SK-N-SH treated with all-trans-retinoic acid at 6 μM for 48 hours (cell line): ENCODE measurements at regions not wholly inside any gene's neighbourhood (a gene's known extent, or its start where the extent isn't known, plus 50 kb on each side); places are given as distances from the start of the nearest gene placed in this dataset.
A peak's percentile ranks its signal among the peaks of the same experiment; 100 is the strongest.

Experiments used
- ATAC-seq: fragments of 200-7000 bp; cut with Tn5 transposase; 3 replicates; pipeline ENCODE4 v1.9.1; 2020; ENCODE audit warnings: mild to moderate bottlenecking, moderate library complexity
- BACH2 ChIP-seq: fragments of 250-450 bp; sonication (Bioruptor Pico); IDR thresholded peaks from 2 replicates; pipeline ENCODE4 v1.9.0; 2021; ENCODE audit warnings: mild to moderate bottlenecking, borderline replicate concordance
- CSDC2 ChIP-seq: fragments of 250-450 bp; sonication (Bioruptor Pico); IDR thresholded peaks from 2 replicates; pipeline ENCODE4 v1.5.0; 2020; ENCODE audit warnings: mild to moderate bottlenecking, moderate library complexity
- ESRRG ChIP-seq: fragments of 250-450 bp; sonication (Bioruptor Pico); IDR thresholded peaks from 2 replicates; pipeline ENCODE4 v1.6.1; 2021; ENCODE audit warnings: mild to moderate bottlenecking
- GLIS3 ChIP-seq: fragments of 250-450 bp; sonication (Bioruptor Pico); IDR thresholded peaks from 2 replicates; pipeline ENCODE4 v1.5.0; 2020; ENCODE audit warnings: mild to moderate bottlenecking, moderate library complexity
- ISL1 ChIP-seq: fragments of 250-450 bp; sonication (Bioruptor Pico); IDR thresholded peaks from 2 replicates; pipeline ENCODE4 v2.1.2; 2022; ENCODE audit warnings: mild to moderate bottlenecking, moderate library complexity
- OSR1 ChIP-seq: fragments of 250-450 bp; sonication (Bioruptor Pico); IDR thresholded peaks from 2 replicates; pipeline ENCODE4 v1.8.0; 2022; ENCODE audit warnings: moderate library complexity, mild to moderate bottlenecking, inconsistent platforms
- PPARA ChIP-seq: fragments of 250-450 bp; sonication (Bioruptor Pico); IDR thresholded peaks from 2 replicates; pipeline ENCODE4 v1.5.0; 2020; ENCODE audit warnings: mild to moderate bottlenecking, borderline replicate concordance
- RARB ChIP-seq: fragments of 250-450 bp; sonication (Bioruptor Pico); IDR thresholded peaks from 2 replicates; pipeline ENCODE4 v1.8.0; 2021; ENCODE audit warnings: mild to moderate bottlenecking, moderate library complexity
- SNAI2 ChIP-seq: fragments of 250-450 bp; sonication (Bioruptor Pico); IDR thresholded peaks from 2 replicates; pipeline ENCODE4 v1.5.0; 2020; ENCODE audit warnings: mild to moderate bottlenecking, moderate library complexity
- TCF4 ChIP-seq: fragments of 250-450 bp; sonication (Bioruptor Pico); IDR thresholded peaks from 2 replicates; pipeline ENCODE4 v1.8.0; 2021; ENCODE audit warnings: mild to moderate bottlenecking, moderate library complexity, borderline replicate concordance
- TOX ChIP-seq: fragments of 250-450 bp; sonication (Bioruptor Pico); IDR thresholded peaks from 2 replicates; pipeline ENCODE4 v1.8.0; 2021; ENCODE audit warnings: mild to moderate bottlenecking, moderate library complexity, borderline replicate concordance
- ZFP3 ChIP-seq: fragments of 250-450 bp; sonication (Bioruptor Pico); IDR thresholded peaks from 2 replicates; pipeline ENCODE4 v1.5.0; 2020; ENCODE audit warnings: mild to moderate bottlenecking, moderate library complexity
- ZFP30 ChIP-seq: fragments of 450-650 bp; formaldehyde crosslinking; IDR thresholded peaks from 2 replicates; pipeline ENCODE4 v1.5.0; 2022; ENCODE audit warnings: mild to moderate bottlenecking, moderate library complexity
- ZNF565 ChIP-seq: fragments of 450-650 bp; formaldehyde crosslinking; conservative IDR thresholded peaks from 2 replicates; pipeline ENCODE4 v1.5.0; 2020; ENCODE audit warnings: low read depth, mild to moderate bottlenecking, moderate library complexity
- ZNF70 ChIP-seq: fragments of 450-650 bp; formaldehyde crosslinking; IDR thresholded peaks from 2 replicates; pipeline ENCODE4 v1.5.0; 2020; ENCODE audit warnings: mild to moderate bottlenecking, moderate library complexity
- ZNF8 ChIP-seq: fragments of 450-650 bp; formaldehyde crosslinking; IDR thresholded peaks from 2 replicates; pipeline ENCODE4 v1.5.0; 2020; ENCODE audit warnings: mild to moderate bottlenecking, moderate library complexity
- TF ChIP-seq, protein P1 (sequence below): fragments of 250-450 bp; sonication (Bioruptor Pico); IDR thresholded peaks from 2 replicates; pipeline ENCODE4 v1.5.0; 2020; ENCODE audit warnings: mild to moderate bottlenecking, moderate library complexity
- TF ChIP-seq, protein P2 (sequence below): fragments of 250-450 bp; sonication (Bioruptor Pico); IDR thresholded peaks from 2 replicates; pipeline ENCODE4 v1.5.1; 2020; ENCODE audit warnings: low read depth, mild to moderate bottlenecking, moderate library complexity
- TF ChIP-seq, protein P3 (sequence below): fragments of 250-450 bp; sonication (Bioruptor Pico); IDR thresholded peaks from 2 replicates; pipeline ENCODE4 v1.8.0; 2021; ENCODE audit warnings: low read depth, mild to moderate bottlenecking, moderate library complexity, borderline replicate concordance
- TF ChIP-seq, protein P4 (sequence below): fragments of 250-450 bp; sonication (Bioruptor Pico); IDR thresholded peaks from 2 replicates; pipeline ENCODE4 v1.8.0; 2020; ENCODE audit warnings: mild to moderate bottlenecking, moderate library complexity, borderline replicate concordance

DNA sequence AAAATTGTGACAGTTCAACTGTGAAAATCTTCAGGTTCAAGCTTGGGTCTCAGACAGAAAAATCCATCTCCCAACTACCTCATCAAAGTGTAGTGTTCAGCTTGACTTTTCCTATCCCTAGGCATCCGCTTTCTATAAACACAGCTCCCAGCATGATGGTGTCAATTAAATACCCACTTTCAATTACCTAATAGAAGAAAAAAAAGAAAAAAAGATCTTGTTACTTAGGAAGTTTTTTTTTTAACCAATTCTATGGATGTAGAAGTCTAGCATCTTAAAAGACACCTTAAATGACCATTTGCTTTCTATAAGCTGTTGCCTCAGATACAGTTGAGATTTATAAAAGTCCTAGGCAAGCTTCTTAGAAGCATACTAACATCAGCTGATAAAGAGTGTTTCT is 244.1 kb upstream of the MTNR1B start:
- TF ChIP-seq PPARA (CRISPR knock-in tag) (no peak), TOX (CRISPR knock-in tag) (no peak), ISL1 (CRISPR knock-in tag) (no peak), ZFP30 (0 out of 2 replicates have a peak, but pooled peaks have one; percentile 26), RARB (CRISPR knock-in tag) (no peak), ZNF565 (no peak), BACH2 (CRISPR knock-in tag) (no peak)
- TF ChIP-seq, protein P1, sequence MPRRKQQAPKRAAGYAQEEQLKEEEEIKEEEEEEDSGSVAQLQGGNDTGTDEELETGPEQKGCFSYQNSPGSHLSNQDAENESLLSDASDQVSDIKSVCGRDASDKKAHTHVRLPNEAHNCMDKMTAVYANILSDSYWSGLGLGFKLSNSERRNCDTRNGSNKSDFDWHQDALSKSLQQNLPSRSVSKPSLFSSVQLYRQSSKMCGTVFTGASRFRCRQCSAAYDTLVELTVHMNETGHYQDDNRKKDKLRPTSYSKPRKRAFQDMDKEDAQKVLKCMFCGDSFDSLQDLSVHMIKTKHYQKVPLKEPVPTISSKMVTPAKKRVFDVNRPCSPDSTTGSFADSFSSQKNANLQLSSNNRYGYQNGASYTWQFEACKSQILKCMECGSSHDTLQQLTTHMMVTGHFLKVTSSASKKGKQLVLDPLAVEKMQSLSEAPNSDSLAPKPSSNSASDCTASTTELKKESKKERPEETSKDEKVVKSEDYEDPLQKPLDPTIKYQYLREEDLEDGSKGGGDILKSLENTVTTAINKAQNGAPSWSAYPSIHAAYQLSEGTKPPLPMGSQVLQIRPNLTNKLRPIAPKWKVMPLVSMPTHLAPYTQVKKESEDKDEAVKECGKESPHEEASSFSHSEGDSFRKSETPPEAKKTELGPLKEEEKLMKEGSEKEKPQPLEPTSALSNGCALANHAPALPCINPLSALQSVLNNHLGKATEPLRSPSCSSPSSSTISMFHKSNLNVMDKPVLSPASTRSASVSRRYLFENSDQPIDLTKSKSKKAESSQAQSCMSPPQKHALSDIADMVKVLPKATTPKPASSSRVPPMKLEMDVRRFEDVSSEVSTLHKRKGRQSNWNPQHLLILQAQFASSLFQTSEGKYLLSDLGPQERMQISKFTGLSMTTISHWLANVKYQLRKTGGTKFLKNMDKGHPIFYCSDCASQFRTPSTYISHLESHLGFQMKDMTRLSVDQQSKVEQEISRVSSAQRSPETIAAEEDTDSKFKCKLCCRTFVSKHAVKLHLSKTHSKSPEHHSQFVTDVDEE (CRISPR knock-in tag) = no peak
- TF ChIP-seq, all 23 proteins: peak for 1
- ATAC-seq = no peak

DNA sequence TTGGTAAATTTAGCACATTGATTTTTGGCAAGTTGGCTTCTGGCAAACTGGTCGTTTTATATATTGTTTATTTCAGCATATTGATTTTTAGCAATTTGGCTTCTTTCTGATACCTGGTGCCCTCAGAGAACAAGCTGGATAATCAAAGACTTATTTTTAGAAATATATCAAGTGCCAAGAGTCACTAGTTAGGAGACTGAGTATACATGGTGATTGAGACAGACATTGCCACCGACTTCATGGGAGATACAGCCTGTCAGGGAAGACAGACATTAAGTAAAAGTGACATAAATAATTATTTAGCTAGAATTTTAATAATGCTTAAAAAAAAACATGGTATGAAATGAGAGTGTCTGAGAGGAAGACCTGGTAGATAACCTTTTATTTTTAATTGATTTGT is 242.3 kb upstream of the MTNR1B start:
- TF ChIP-seq, protein P2, sequence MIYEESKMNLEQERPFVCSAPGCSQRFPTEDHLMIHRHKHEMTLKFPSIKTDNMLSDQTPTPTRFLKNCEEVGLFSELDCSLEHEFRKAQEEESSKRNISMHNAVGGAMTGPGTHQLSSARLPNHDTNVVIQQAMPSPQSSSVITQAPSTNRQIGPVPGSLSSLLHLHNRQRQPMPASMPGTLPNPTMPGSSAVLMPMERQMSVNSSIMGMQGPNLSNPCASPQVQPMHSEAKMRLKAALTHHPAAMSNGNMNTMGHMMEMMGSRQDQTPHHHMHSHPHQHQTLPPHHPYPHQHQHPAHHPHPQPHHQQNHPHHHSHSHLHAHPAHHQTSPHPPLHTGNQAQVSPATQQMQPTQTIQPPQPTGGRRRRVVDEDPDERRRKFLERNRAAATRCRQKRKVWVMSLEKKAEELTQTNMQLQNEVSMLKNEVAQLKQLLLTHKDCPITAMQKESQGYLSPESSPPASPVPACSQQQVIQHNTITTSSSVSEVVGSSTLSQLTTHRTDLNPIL (CRISPR knock-in tag) = no peak
- TF ChIP-seq SNAI2 (no peak), PPARA (CRISPR knock-in tag) (no peak), RARB (CRISPR knock-in tag) (no peak), ESRRG (CRISPR knock-in tag) (no peak), ZFP30 (no peak)
- TF ChIP-seq, protein P3, sequence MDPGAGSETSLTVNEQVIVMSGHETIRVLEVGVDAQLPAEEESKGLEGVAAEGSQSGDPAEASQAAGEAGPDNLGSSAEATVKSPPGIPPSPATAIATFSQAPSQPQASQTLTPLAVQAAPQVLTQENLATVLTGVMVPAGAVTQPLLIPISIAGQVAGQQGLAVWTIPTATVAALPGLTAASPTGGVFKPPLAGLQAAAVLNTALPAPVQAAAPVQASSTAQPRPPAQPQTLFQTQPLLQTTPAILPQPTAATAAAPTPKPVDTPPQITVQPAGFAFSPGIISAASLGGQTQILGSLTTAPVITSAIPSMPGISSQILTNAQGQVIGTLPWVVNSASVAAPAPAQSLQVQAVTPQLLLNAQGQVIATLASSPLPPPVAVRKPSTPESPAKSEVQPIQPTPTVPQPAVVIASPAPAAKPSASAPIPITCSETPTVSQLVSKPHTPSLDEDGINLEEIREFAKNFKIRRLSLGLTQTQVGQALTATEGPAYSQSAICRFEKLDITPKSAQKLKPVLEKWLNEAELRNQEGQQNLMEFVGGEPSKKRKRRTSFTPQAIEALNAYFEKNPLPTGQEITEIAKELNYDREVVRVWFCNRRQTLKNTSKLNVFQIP = no peak
- no peak for ATAC-seq

DNA sequence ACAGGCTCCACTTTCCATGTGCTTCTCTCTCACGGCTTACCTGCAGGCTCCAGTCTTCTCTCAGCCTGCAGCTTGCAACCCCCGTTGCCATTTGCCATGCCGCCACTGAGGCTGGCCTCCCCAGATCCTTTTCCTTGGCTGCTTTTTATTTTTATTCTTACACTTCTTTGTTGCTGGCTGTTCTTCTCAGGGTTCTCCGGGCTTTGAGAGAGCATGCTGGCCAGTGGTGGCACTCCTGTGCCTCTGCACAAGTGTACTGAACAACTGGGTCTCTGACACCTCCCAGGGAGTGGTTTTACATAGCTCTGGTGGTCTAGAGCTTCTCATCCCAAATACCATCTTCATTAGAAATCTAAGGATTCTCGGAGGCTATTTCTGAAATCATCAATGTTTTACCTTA is 241.7 kb upstream of the MTNR1B start:
- no peak for TF ChIP-seq ZFP30
- TF ChIP-seq TOX (CRISPR knock-in tag) = no peak
- TF ChIP-seq ZNF565 = no peak
- no peak for TF ChIP-seq OSR1 (CRISPR knock-in tag)
- no peak for TF ChIP-seq CSDC2
- TF ChIP-seq, protein P3 = no peak
- TF ChIP-seq, protein P4, sequence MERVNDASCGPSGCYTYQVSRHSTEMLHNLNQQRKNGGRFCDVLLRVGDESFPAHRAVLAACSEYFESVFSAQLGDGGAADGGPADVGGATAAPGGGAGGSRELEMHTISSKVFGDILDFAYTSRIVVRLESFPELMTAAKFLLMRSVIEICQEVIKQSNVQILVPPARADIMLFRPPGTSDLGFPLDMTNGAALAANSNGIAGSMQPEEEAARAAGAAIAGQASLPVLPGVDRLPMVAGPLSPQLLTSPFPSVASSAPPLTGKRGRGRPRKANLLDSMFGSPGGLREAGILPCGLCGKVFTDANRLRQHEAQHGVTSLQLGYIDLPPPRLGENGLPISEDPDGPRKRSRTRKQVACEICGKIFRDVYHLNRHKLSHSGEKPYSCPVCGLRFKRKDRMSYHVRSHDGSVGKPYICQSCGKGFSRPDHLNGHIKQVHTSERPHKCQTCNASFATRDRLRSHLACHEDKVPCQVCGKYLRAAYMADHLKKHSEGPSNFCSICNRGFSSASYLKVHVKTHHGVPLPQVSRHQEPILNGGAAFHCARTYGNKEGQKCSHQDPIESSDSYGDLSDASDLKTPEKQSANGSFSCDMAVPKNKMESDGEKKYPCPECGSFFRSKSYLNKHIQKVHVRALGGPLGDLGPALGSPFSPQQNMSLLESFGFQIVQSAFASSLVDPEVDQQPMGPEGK (CRISPR knock-in tag) = no peak
- no peak for TF ChIP-seq GLIS3
- no peak for TF ChIP-seq ZNF70
- no peak for TF ChIP-seq PPARA (CRISPR knock-in tag)
- no peak for TF ChIP-seq TCF4 (CRISPR knock-in tag)
- TF ChIP-seq ZNF8 (CRISPR knock-in tag) = no peak
- TF ChIP-seq ZFP3 (CRISPR knock-in tag) = no peak
- TF ChIP-seq BACH2 (CRISPR knock-in tag) = no peak
- no peak for ATAC-seq

DNA sequence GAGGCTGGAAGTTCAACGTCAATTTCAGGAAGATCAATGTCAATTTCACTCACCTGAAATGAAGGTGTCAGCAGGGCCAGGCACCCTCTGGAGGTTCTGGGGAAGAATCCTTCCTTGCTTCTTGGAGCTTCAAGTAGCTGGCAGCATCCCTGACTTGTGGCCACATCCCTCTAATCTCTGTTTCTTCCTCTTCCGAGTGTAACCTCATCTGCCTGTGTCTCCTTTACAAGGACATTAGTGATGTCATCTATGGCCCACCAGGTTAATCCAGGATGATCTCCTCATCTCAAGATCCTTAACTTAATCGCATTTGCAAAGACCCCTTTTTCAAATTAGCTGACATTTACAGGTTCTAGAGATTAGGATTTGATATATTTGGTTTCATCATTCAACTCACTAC is 240.8 kb upstream of the MTNR1B start:
- ATAC-seq = no peak
- TF ChIP-seq TOX (CRISPR knock-in tag) = no peak
- no peak for TF ChIP-seq CSDC2
- TF ChIP-seq SNAI2 = no peak
- no peak for TF ChIP-seq ZNF70
- TF ChIP-seq, protein P1 (CRISPR knock-in tag) = no peak
- TF ChIP-seq, protein P4 (CRISPR knock-in tag) = no peak
- TF ChIP-seq ESRRG (CRISPR knock-in tag) = no peak
